Breast epithelium (tissue), 4 donors: ENCODE measurements at regions not wholly inside any gene's neighbourhood (a gene's known extent, or its start where the extent isn't known, plus 50 kb on each side); places are given as distances from the start of the nearest gene placed in this dataset.

Source experiments
- DNase-seq, 2 donors: peaks; one replicate each; pipeline ENCODE4 v3.0.0-alpha.2; 2019; ENCODE audit warnings: low spot score in 2 of 2
- H3K27ac ChIP-seq, 2 donors: fragments of 200-600 bp; sonication (generic) in 1 of 2; one replicate each; pipeline ENCODE4 v1.5.1; 2016 to 2019; ENCODE audit warnings: mild to moderate bottlenecking in 1 of 2
- H3K27me3 ChIP-seq, 2 donors: fragments of 200-600 bp; sonication (generic) in 1 of 2; one replicate each; pipeline versions ENCODE4 v1.5.1 to v1.6.0; 2017 to 2019; ENCODE audit warnings: control low read depth in 1 of 2, mild to moderate bottlenecking in 1 of 2
- H3K36me3 ChIP-seq: fragments of 200-600 bp; one replicate; pipeline ENCODE4 v1.5.1; 2019
- H3K4me1 ChIP-seq, 2 donors: fragments of 200-600 bp; sonication (generic); one replicate each; pipeline ENCODE4 v1.5.1; 2016 to 2019; ENCODE audit warnings: control low read depth in 1 of 2
- H3K4me3 ChIP-seq, 3 donors: fragments of 200-600 bp; sonication (generic); 1 replicate in 2 of 3; 2 replicates in 1 of 3; pipeline ENCODE4 v1.5.1; 2016 to 2019; ENCODE audit warnings: mild to moderate bottlenecking in 3 of 3, moderate library complexity in 2 of 3
- H3K9me3 ChIP-seq, 2 donors: fragments of 200-600 bp; sonication (generic) in 1 of 2; one replicate each; pipeline ENCODE4 v1.5.1; 2016 to 2019; ENCODE audit warnings: control low read depth in 1 of 2
- POLR2A ChIP-seq: fragments of 450-650 bp; IDR thresholded peaks from one replicate; pipeline ENCODE4 v1.6.1; 2016; ENCODE audit warnings: antibody characterized with exemption, mild to moderate bottlenecking, moderate library complexity
- POLR2AphosphoS5 ChIP-seq, 3 donors: sonication (generic); formaldehyde crosslinking; IDR thresholded peaks; one replicate each; pipeline ENCODE4 v1.6.1; 2017; ENCODE audit warnings: antibody characterized with exemption in 3 of 3
- intact Hi-C: fragments of 100-400 bp; cut with DNase I; formaldehyde crosslinking; loops from one replicate; pipeline ENCODE4 v1.15.1; 2023; ENCODE audit warnings: low total_unique reads
- TF ChIP-seq, protein P1 (sequence below), 3 donors: fragments of 450-650 bp; IDR thresholded peaks; one replicate each; pipeline ENCODE4 v1.5.1; 2016 to 2017; ENCODE audit warnings: antibody characterized with exemption in 3 of 3, mild to moderate bottlenecking in 3 of 3, moderate library complexity in 3 of 3

DNA sequence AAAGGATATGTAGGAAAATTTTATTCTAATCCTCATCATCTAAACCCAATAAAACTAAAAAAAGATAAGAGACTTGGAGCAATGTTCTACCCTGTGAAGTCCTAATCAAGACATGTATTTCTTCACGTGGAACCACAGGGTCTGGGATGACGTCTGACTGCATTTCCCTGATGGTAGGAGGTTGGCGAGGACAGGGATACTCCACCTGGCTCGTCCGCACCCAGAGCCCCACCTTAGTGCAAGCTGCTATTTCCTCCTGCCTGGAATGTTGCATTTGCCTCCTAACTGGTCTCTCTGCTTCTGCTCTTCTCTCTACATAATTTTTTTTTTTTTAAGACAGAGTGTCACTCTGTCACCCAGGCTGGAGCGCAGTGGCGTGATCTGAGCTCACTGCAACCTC, 57.7 kb upstream of the RASGRP1 start:
- DNase-seq, result no peak
- intact Hi-C loops, result no loop called here

DNA sequence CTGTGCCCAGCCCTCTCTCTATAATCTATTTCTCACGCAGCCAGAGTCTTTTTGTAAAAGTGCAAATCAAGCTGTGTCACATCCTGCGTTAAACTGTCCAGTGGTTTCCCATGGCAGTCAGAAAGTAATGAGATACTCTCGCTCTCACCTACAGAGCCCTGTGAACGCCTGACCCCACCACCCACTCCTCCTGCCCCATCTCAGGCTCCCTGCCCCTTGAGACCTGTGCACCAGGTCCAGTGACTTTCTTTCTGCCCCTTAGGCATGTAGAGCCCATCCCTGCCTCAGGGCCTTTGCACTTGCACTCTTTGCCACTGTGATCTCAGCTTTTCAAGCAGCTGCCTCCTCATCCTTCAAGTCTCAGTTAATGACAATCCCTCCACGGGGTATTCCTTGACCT, 58.3 kb upstream of the RASGRP1 start:
- Histone ChIP-seq H3K27me3 (no peaks in the 10 kb centered on the region), H3K4me3 (no peak overlapping the region), H3K36me3 (no peaks in the 10 kb centered on the region), H3K4me1 (no peaks in the 10 kb centered on the region), H3K27ac (no peak overlapping the region), H3K9me3 (no peaks in the 10 kb centered on the region)
- no peak for TF ChIP-seq POLR2A
- no peak for TF ChIP-seq POLR2AphosphoS5 (IDR thresholded peaks at IDR 0.05)
- TF ChIP-seq, protein P1, sequence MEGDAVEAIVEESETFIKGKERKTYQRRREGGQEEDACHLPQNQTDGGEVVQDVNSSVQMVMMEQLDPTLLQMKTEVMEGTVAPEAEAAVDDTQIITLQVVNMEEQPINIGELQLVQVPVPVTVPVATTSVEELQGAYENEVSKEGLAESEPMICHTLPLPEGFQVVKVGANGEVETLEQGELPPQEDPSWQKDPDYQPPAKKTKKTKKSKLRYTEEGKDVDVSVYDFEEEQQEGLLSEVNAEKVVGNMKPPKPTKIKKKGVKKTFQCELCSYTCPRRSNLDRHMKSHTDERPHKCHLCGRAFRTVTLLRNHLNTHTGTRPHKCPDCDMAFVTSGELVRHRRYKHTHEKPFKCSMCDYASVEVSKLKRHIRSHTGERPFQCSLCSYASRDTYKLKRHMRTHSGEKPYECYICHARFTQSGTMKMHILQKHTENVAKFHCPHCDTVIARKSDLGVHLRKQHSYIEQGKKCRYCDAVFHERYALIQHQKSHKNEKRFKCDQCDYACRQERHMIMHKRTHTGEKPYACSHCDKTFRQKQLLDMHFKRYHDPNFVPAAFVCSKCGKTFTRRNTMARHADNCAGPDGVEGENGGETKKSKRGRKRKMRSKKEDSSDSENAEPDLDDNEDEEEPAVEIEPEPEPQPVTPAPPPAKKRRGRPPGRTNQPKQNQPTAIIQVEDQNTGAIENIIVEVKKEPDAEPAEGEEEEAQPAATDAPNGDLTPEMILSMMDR (IDR thresholded peaks at IDR 0.05), result no peak
- DNase-seq, result no peak
- intact Hi-C loops, result no loop called here

More for the DNA sequence above, 57.7 kb upstream of the RASGRP1 start:
- Histone ChIP-seq H3K9me3 (no peaks in the 10 kb centered on the region), H3K27ac (no peak overlapping the region), H3K4me1 (no peaks in the 10 kb centered on the region), H3K4me3 (no peak overlapping the region), H3K36me3 (no peaks in the 10 kb centered on the region), H3K27me3 (no peaks in the 10 kb centered on the region)
- no peak for TF ChIP-seq POLR2AphosphoS5 (IDR thresholded peaks at IDR 0.05)
- TF ChIP-seq, protein P1 (IDR thresholded peaks at IDR 0.05), result no peak
- TF ChIP-seq POLR2A, result no peak

DNA sequence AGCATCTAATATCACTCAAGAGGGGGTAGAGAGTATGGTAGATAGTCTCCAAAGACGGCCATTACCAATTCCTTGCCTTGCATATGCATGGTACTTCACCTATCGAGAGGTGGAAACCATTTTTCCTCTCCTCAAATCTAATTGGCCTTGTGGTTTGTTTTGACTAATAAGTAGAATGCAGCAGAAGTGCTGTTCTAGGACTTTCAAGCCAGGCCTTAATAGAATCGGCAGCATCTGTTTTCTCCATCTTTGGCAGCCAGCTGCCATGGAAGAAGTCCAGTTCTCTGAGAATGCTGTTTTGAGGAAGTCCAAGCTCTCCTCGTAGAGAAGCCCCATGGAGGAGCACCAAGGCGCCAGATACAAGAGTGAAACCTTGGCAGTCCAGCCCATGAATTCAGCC, 59.1 kb upstream of the RASGRP1 start:
- Histone ChIP-seq H3K36me3 (no peaks in the 10 kb centered on the region), H3K27me3 (no peaks in the 10 kb centered on the region), H3K27ac (no peak overlapping the region), H3K4me3 (no peak overlapping the region), H3K9me3 (no peaks in the 10 kb centered on the region), H3K4me1 (no peaks in the 10 kb centered on the region)
- intact Hi-C loops, result no loop called here
- no peak for DNase-seq
- TF ChIP-seq POLR2A (no peak), POLR2AphosphoS5 (IDR thresholded peaks at IDR 0.05) (no peak)
- TF ChIP-seq, protein P1 (IDR thresholded peaks at IDR 0.05), result no peak

DNA sequence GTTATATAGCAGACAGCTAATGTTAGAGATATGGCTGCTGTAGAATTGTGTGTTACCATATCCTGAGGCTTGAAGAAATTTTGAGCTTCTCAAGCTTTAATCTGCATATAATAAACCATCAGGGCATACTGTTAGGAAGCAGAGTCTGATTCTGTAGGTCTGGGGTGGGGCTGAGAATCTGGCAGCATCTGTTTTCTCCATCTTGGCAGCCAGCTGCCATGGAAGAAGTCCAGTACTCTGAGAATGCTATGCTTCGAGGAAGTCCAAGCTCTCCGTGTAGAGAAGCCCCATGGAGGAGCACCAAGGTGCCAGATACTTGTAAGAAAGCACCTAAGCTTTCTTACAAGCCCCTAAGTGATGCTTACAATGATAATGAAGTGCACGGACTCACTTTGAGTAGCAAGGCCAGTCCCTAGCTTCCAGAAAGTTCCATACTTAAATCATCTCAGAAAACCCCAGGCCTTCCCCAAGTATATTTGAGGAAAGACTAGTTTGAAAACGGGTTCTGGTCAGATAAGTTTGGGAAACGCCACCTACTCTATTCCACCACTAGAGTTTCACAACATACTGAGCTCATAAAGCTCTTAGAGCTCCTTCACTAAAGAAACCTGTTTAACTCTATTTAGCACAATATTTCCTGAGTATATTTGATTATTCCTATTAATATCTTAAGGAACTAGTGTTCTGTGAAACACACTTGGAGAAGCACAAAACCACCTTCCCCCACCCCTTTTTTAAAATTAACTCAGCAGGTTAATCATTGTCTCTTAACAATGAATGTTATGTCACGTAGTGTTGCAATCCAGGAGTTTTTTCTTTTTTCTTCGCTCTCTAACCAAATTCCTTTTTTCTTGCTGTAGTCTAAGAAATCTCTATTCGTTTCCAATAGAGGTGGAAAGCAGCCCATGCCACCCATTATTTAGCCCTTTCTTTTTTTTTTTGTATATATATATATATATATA, 59.9 kb upstream of the RASGRP1 start:
- H3K36me3 ChIP-seq, result no peaks in the 10 kb centered on the region
- no peak overlapping the region for H3K4me3 ChIP-seq
- no peaks in the 10 kb centered on the region for H3K9me3 ChIP-seq
- TF ChIP-seq, protein P1 (IDR thresholded peaks at IDR 0.05), result no peak
- TF ChIP-seq POLR2A (no peak), POLR2AphosphoS5 (IDR thresholded peaks at IDR 0.05) (no peak)
- H3K4me1 ChIP-seq, result no peaks in the 10 kb centered on the region
- intact Hi-C loops, result no loop called here
- no peaks in the 10 kb centered on the region for H3K27me3 ChIP-seq
- no peak for DNase-seq
- no peak overlapping the region for H3K27ac ChIP-seq

DNA sequence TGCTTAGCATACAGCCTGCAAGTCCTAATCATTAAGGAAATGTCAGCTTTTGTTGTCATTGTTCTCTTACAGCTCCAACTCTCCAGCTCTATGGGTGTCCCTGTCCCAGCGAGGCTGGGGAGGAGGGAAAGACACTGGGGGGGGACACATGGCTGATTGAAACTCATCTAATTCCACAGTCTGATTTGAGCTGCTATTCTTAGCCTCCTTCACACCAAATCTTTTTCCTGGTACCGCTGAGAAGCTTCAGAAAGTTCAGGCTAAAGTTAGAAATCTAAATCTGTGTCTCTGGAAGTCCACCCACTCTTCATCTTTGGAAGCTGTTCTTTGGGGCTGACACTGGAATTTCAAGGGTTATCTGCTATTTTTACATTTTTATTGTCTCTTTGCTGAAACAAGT, 61.3 kb upstream of the RASGRP1 start:
- Histone ChIP-seq H3K27me3 (no peaks in the 10 kb centered on the region), H3K4me1 (no peaks in the 10 kb centered on the region), H3K36me3 (no peaks in the 10 kb centered on the region), H3K9me3 (no peaks in the 10 kb centered on the region), H3K4me3 (no peak overlapping the region), H3K27ac (no peak overlapping the region)
- TF ChIP-seq POLR2A, result no peak
- no peak for DNase-seq
- intact Hi-C loops, result no loop called here
